Loucy (cell line): ENCODE measurements at regions not wholly inside any gene's neighbourhood (a gene's known extent, or its start where the extent isn't known, plus 50 kb on each side); places are given as distances from the start of the nearest gene placed in this dataset.

ENCODE experiments used
- H2AFZ ChIP-seq: fragments of 200-600 bp; sonication (generic); 2 replicates; pipeline ENCODE4 v1.6.0; 2016; ENCODE audit warnings: antibody characterized with exemption, mild to moderate bottlenecking, low read length, moderate library complexity
- H3F3A ChIP-seq: fragments of 200-600 bp; 2 replicates; pipeline ENCODE4 v1.6.0; 2016; ENCODE audit warnings: antibody characterized with exemption, low read depth, mild to moderate bottlenecking
- H3K27me3 ChIP-seq: fragments of 200-600 bp; sonication (generic); 2 replicates; pipeline ENCODE4 v1.6.1; 2014; ENCODE audit warnings: low read length, mild to moderate bottlenecking; ENCODE audit not compliant: insufficient read depth, poor library complexity, severe bottlenecking
- H3K36me3 ChIP-seq: fragments of 200-600 bp; sonication (generic); 2 replicates; pipeline ENCODE4 v1.6.1; 2016; ENCODE audit warnings: low read length; ENCODE audit not compliant: insufficient read depth
- H3K4me1 ChIP-seq: fragments of 200-600 bp; sonication (generic); 2 replicates; pipeline ENCODE4 v1.5.1; 2014; ENCODE audit warnings: low read length, mild to moderate bottlenecking; ENCODE audit not compliant: insufficient read depth, poor library complexity, severe bottlenecking
- H3K4me2 ChIP-seq: fragments of 200-600 bp; sonication (generic); 2 replicates; pipeline ENCODE4 v1.6.0; 2014; ENCODE audit warnings: antibody characterized with exemption, low read length, low read depth, mild to moderate bottlenecking; ENCODE audit not compliant: poor library complexity, severe bottlenecking
- H3K4me3 ChIP-seq: fragments of 200-600 bp; sonication (generic); 2 replicates; pipeline ENCODE4 v1.5.1; 2014; ENCODE audit warnings: low read length, mild to moderate bottlenecking, mixed read lengths; ENCODE audit not compliant: poor library complexity, severe bottlenecking
- H3K79me2 ChIP-seq: fragments of 200-600 bp; sonication (generic); 2 replicates; pipeline ENCODE4 v1.6.1; 2014; ENCODE audit warnings: low read length; ENCODE audit not compliant: insufficient read depth
- H3K9ac ChIP-seq: fragments of 200-600 bp; sonication (generic); 2 replicates; pipeline ENCODE4 v1.6.0; 2014; ENCODE audit warnings: mild to moderate bottlenecking, low read depth, low read length, moderate library complexity; ENCODE audit not compliant: poor library complexity, severe bottlenecking
- H3K9me2 ChIP-seq: fragments of 200-600 bp; sonication (generic); replicated peaks from 2 replicates; pipeline ENCODE4 v1.6.1; 2016; ENCODE audit warnings: low read depth, low read length, mixed read lengths
- H3K9me3 ChIP-seq: fragments of 200-600 bp; sonication (generic); 2 replicates; pipeline ENCODE4 v1.6.1; 2014; ENCODE audit warnings: mild to moderate bottlenecking, antibody characterized with exemption, low read length, low read depth; ENCODE audit not compliant: insufficient read depth
- H4K20me1 ChIP-seq: fragments of 200-600 bp; sonication (generic); 2 replicates; pipeline ENCODE4 v1.6.0; 2014; ENCODE audit warnings: antibody characterized with exemption, low read length, mild to moderate bottlenecking; ENCODE audit not compliant: insufficient read depth, poor library complexity, severe bottlenecking
- CTCF ChIP-seq: fragments of 200-600 bp; sonication (generic); conservative IDR thresholded peaks from 2 replicates; pipeline ENCODE4 v1.5.1; 2014; ENCODE audit warnings: mild to moderate bottlenecking, antibody characterized with exemption, low read length
- EZH2phosphoT487 ChIP-seq: fragments of 200-600 bp; IDR thresholded peaks from 2 replicates; pipeline ENCODE4 v1.6.1; 2018; ENCODE audit warnings: antibody characterized with exemption, mild to moderate bottlenecking, moderate library complexity, borderline replicate concordance

GRCh38 chr7:117955046-117955445 lies 81.8 kb upstream of the CTTNBP2 start:
- Histone ChIP-seq H3K9me3 (no peaks in the 10 kb centered on the region), H3K4me1 (peaks cover 23% of the 10 kb centered on the region), H3K4me3 (no peak overlapping the region), H3K79me2 (no peaks in the 10 kb centered on the region), H3K27me3 (no peaks in the 10 kb centered on the region), H3K9ac (no peak overlapping the region), H3K4me2 (no peak overlapping the region), H3K36me3 (no peaks in the 10 kb centered on the region), H2AFZ (no peak overlapping the region), H4K20me1 (no peaks in the 10 kb centered on the region), H3K9me2 (no peaks in the 10 kb centered on the region), H3F3A (no peaks in the 10 kb centered on the region)
- TF ChIP-seq CTCF (no peak), EZH2phosphoT487 (no peak)

GRCh38 chr7:117960351-117960750 lies 87.1 kb upstream of the CTTNBP2 start:
- Histone ChIP-seq H3F3A (no peaks in the 10 kb centered on the region), H3K36me3 (no peaks in the 10 kb centered on the region), H3K9me3 (no peaks in the 10 kb centered on the region), H3K4me3 (no peak overlapping the region), H3K79me2 (no peaks in the 10 kb centered on the region), H4K20me1 (no peaks in the 10 kb centered on the region), H3K27me3 (no peaks in the 10 kb centered on the region), H3K9me2 (no peaks in the 10 kb centered on the region), H3K4me1 (no peaks in the 10 kb centered on the region), H2AFZ (no peak overlapping the region), H3K4me2 (no peak overlapping the region), H3K9ac (no peak overlapping the region)
- no peak for TF ChIP-seq EZH2phosphoT487
- no peak for TF ChIP-seq CTCF

GRCh38 chr7:117961235-117961634 lies 88.0 kb upstream of the CTTNBP2 start:
- Histone ChIP-seq H3F3A (no peaks in the 10 kb centered on the region), H3K4me2 (no peak overlapping the region), H3K79me2 (no peaks in the 10 kb centered on the region), H3K4me3 (no peak overlapping the region), H3K9me3 (no peaks in the 10 kb centered on the region), H3K27me3 (no peaks in the 10 kb centered on the region), H4K20me1 (no peaks in the 10 kb centered on the region), H3K9ac (no peak overlapping the region), H3K9me2 (no peaks in the 10 kb centered on the region), H3K36me3 (no peaks in the 10 kb centered on the region), H3K4me1 (no peaks in the 10 kb centered on the region), H2AFZ (peak overlapping the region; percentile 23; the same call in 1 of the 2 replicates)
- TF ChIP-seq EZH2phosphoT487 (no peak), CTCF (no peak)
